MM.1S (cell line): ENCODE measurements at regions not wholly inside any gene's neighbourhood (a gene's known extent, or its start where the extent isn't known, plus 50 kb on each side); places are given as distances from the start of the nearest gene placed in this dataset.

Experiments
- CTCF ChIP-seq: fragments of 300-600 bp; sonication (generic); IDR thresholded peaks from 2 replicates; pipeline ENCODE4 v1.5.1; 2016; ENCODE audit warnings: antibody characterized with exemption, low read length, mixed read lengths
- EZH2 ChIP-seq: fragments of 300-600 bp; sonication (generic); optimal IDR thresholded peaks from 2 replicates; pipeline ENCODE3; 2017; ENCODE audit warnings: low read depth, mild to moderate bottlenecking, antibody characterized with exemption, low read length, mixed read lengths
- EZH2phosphoT487 ChIP-seq: fragments of 300-600 bp; sonication (generic); IDR thresholded peaks from 2 replicates; pipeline ENCODE4 v1.6.1; 2018; ENCODE audit warnings: antibody characterized with exemption, low read length

- TF ChIP-seq CTCF: no peak
- TF ChIP-seq EZH2phosphoT487: no peak
- no peak for TF ChIP-seq EZH2
Measured at GRCh38 chr20:6519556-6519955, 247.9 kb upstream of the BMP2 start.
